HG02852 (cell line): ENCODE measurements at regions not wholly inside any gene's neighbourhood (a gene's known extent, or its start where the extent isn't known, plus 50 kb on each side); places are given as distances from the start of the nearest gene placed in this dataset.

ENCODE experiments used
- ATAC-seq: cut with Tn5 transposase; IDR thresholded peaks from one replicate; pipeline ENCODE4 v1.9.1; 2021; ENCODE audit warnings: mild to moderate bottlenecking, moderate library complexity; ENCODE audit not compliant: unreplicated experiment

GRCh38 chr1:14292520-14292919 is 306.0 kb upstream of the KAZN start:
- ATAC-seq: no peak

- ATAC-seq: no peak
Observed at GRCh38 chr1:14294006-14294405, 304.5 kb upstream of the KAZN start.

DNA sequence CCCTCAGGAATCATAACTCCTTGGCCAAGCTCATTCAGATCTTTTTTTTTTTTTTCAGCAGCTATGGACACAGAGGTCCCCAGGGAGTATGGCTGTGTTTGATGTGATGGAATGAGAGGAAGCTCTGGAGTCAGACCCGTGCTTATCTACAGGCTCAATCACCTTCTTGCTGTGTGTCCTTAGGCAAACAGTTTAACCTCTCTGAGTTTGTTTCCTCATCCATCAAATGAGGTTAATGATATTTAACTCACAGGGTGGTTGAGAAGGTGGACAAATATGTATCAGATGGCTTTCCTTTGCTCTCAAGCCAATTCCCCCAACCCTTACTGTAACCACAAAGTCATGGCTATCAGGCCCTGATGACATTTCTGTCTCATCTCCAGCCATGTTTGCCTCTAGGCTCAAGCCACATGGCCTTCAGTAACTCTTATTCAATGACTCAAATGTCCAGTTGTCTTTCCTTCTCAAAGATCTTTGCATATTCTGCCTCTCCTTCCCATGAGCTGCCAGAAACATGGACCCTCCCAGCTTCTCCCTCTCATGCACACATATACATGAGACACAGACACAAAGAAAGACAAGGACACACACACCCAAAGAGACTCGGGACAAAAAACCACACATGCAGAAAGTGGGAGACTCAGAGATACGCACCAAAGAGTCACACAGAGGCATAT is 303.5 kb upstream of the KAZN start:
- no peak for ATAC-seq

- ATAC-seq: no peak
Observed at GRCh38 chr1:14296795-14297194, 301.7 kb upstream of the KAZN start.

- no peak for ATAC-seq
Observed at GRCh38 chr1:14297356-14297755, 301.1 kb upstream of the KAZN start.

- ATAC-seq: no peak
Observed at GRCh38 chr1:14298806-14299205, 299.7 kb upstream of the KAZN start.

GRCh38 chr1:14300991-14301703 is 297.3 kb upstream of the KAZN start:
- no peak for ATAC-seq

DNA sequence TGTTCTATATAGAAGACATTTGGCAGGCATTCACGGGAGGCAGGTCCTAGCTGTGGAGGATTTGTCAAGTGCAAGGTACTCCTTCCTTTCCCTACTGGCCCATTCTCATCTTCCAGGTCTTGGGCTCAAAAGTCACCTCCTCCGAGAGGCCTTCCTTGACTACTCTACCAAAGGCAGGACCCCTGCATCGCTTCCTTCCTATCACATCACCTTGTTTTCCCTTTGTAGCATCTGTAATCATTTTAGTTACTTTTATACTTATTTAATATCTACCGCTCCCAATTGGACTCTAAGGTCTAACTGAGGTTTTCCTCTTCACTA is 296.8 kb upstream of the KAZN start:
- no peak for ATAC-seq

- no peak for ATAC-seq
Observed at GRCh38 chr1:14302025-14302424, 296.5 kb upstream of the KAZN start.

DNA sequence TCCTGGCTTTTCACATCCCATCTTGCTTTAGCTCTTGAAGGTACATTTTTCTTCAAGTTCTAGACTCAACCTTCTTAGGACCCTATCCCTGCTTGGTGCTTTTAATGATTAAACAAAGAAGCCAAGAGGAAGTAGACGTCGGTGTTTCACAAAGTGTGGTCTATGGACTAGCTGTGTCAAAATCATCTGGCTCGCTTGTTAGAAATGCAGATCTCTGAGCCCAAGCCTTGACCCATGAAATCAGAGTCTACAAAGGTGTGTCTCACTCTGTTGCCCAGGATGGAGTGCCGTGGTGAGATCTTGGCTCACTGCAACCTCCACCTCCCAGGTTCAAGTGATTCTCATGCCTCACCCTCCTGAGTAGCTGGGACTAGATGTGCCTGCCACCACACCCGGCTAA is 295.5 kb upstream of the KAZN start:
- ATAC-seq: no peak

DNA sequence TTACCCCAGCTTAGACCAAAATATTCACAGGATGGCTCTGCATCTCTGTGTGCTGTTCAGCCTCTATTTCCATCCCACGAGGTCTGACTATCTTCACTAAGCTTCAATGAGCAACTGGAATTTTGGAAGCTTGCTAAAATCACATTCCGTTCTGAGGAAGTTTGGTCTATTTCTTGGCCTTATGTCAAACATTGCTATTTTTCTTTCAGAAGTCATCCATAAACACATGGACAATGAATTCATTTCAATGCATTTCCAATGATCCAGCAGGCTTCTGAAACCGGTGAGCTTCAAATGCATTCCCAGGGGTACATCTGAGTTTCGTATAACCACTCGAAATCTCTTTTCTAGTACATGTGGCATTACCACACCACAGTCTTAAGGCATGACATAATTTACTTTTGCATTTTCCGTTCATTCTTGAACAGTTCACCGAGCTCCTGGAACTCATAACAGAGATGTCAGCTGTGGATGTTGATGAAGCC is 294.1 kb upstream of the KAZN start:
- no peak for ATAC-seq

- no peak for ATAC-seq
Observed at GRCh38 chr1:14308460-14308859, 290.0 kb upstream of the KAZN start.

DNA sequence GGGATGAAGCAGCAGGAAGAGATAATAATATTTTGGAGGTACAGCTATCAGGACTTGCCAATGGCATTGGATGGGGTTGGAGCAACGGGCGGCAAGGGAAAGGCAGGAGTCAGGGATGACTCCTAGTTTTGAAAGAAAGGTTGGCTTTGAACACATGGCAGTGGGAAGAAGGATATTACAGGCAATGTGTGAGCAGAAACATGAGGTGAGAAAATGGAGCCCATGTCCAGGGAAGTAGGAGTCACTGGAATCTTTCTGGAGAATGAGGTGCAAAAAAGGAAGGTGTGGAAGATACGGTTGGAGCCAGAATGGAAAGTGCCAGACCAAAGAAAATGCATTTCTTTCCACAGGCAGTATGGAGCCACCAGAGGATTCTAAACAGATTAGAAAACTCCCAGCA is 288.5 kb upstream of the KAZN start:
- ATAC-seq: no peak

GRCh38 chr1:14310476-14310875 is 288.0 kb upstream of the KAZN start:
- ATAC-seq: no peak

GRCh38 chr1:14313731-14314431 is 284.6 kb upstream of the KAZN start:
- no peak for ATAC-seq

GRCh38 chr1:14318830-14319229 is 279.7 kb upstream of the KAZN start:
- ATAC-seq: no peak

DNA sequence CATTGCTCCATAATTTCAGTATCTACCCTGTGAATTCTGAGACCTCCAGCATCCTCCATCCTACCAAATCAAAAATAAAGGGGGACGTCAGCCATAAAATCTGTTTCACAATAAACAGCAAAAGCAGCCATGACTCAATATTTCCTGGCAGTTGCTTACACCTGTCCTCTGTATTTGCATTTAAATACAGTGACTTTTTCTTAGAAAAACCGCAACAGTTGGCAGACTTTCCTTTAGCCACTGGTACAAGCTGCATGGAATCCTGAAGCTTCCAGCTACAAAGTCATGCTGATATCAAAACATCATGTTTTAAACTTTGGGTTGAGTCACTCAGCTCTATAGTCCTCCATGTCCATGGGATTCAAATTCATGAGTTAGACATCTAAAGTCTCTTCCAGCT is 278.0 kb upstream of the KAZN start:
- no peak for ATAC-seq

- no peak for ATAC-seq
Observed at GRCh38 chr1:14320986-14321385, 277.5 kb upstream of the KAZN start.

DNA sequence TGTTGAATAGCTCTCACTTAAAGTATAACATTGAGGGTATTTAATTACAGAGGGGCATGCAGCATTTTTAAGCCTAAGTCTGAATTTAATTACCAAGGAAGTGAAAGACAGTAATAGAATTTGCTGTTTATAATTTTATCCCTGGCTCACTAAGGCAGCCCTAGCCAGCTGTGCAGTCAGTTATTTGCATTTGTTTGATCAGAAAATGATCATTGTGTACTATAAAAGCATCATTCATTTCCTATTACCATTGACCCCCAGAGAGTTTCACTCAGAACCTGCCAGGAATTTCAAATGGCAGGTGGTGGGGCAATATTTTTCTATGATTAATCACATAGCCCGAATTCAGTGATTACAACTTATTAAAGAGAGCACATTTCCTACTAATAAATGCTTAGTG is 277.1 kb upstream of the KAZN start:
- no peak for ATAC-seq

GRCh38 chr1:14323568-14324247 is 274.8 kb upstream of the KAZN start:
- ATAC-seq: no peak

DNA sequence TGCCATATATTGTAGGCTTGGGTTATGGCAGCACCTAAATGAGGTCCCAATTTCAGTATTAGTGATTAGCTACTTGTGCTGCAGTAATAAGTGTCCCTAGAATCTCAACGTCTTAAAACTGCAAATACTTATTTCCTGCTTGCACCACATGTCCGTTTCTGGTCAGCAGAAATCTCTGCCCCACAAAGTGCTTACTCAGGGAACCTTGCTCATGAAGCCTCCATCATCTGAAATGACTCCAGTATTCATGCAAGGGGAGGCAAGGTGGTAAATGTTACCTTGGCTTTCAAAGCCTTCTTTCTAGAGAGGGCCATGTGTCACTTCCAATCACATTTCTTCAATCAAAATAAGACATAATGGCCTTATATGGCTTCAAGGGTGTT is 274.2 kb upstream of the KAZN start:
- no peak for ATAC-seq

- ATAC-seq: no peak
Observed at GRCh38 chr1:14326857-14327256, 271.6 kb upstream of the KAZN start.
